GM18519 (cell line): ENCODE measurements at regions not wholly inside any gene's neighbourhood (a gene's known extent, or its start where the extent isn't known, plus 50 kb on each side); places are given as distances from the start of the nearest gene placed in this dataset.
"Not testable (repeated sequence)": the region's sequence is repeated elsewhere in the genome, so short reads cannot be mapped to it uniquely, and the experiment has no call there.

Source experiments
- ATAC-seq: cut with Tn5 transposase; IDR thresholded peaks from one replicate; pipeline ENCODE4 v1.9.1; 2021; ENCODE audit warnings: mild to moderate bottlenecking, moderate library complexity; ENCODE audit not compliant: unreplicated experiment, low FRiP score

DNA sequence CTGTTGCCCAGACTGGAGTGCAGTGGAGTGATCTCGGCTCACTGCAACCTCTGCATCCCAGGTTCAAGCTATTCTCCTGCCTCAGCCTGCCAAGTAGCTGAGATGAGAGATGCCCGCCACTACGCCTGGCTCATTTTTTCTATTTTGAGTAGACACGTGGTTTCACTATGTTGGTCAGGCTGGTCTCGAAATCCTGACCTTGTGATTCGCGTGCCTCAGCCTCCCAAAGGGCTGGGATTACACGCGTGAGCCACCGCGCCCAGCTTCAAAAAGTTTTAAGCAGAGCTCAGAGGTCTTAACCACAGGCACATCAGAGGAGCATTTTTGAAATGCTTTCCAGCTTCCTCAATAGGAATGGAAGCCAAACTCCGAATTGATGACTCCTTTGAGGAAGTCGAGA is 291.2 kb upstream of the FRG2C start:
- not testable (repeated sequence) for ATAC-seq

- ATAC-seq: not testable (repeated sequence)
Measured at GRCh38 chr3:75379840-75380239, 284.3 kb upstream of the FRG2C start.

- ATAC-seq: no peak
Measured at GRCh38 chr3:75380276-75380771, 283.8 kb upstream of the FRG2C start.

GRCh38 chr3:75384016-75384415 is 280.1 kb upstream of the FRG2C start:
- ATAC-seq: not testable (repeated sequence)

GRCh38 chr3:75388486-75389124 is 275.5 kb upstream of the FRG2C start:
- not testable (repeated sequence) for ATAC-seq

- ATAC-seq: not testable (repeated sequence)
Measured at GRCh38 chr3:75393288-75393694, 270.8 kb upstream of the FRG2C start.

- not testable (repeated sequence) for ATAC-seq
Measured at GRCh38 chr3:75394102-75394501, 270.0 kb upstream of the FRG2C start.

- ATAC-seq: not testable (repeated sequence)
Measured at GRCh38 chr3:75394562-75395360, 269.4 kb upstream of the FRG2C start.

- no peak for ATAC-seq
Measured at GRCh38 chr3:75395580-75396315, 268.4 kb upstream of the FRG2C start.

GRCh38 chr3:75396316-75396802 is 267.8 kb upstream of the FRG2C start:
- no peak for ATAC-seq

GRCh38 chr3:75397486-75397885 is 266.6 kb upstream of the FRG2C start:
- ATAC-seq: not testable (repeated sequence)

- not testable (repeated sequence) for ATAC-seq
Measured at GRCh38 chr3:75422101-75422945, 241.8 kb upstream of the FRG2C start.

DNA sequence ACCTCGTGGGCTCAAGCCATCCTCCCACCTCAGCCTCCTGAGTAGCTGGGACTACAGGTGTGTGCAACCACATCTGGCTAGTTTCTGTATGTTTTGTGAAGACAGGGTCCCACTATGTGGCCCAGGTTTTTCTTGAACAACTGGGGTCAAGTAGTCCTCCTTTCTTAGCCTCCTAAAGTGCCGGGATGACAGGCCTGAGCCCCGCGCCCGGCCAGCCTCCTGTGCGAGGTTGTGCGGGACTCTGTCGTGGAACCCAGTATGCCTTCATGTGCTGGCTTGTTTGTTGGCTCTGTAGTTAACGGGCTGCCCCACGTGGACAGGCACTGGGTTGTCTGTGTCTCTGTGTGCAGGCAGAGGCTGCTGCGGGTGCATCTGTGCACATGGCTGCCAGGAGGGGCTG is 238.7 kb upstream of the FRG2C start:
- not testable (repeated sequence) for ATAC-seq

- ATAC-seq: not testable (repeated sequence)
Measured at GRCh38 chr3:75427486-75427885, 236.6 kb upstream of the FRG2C start.

DNA sequence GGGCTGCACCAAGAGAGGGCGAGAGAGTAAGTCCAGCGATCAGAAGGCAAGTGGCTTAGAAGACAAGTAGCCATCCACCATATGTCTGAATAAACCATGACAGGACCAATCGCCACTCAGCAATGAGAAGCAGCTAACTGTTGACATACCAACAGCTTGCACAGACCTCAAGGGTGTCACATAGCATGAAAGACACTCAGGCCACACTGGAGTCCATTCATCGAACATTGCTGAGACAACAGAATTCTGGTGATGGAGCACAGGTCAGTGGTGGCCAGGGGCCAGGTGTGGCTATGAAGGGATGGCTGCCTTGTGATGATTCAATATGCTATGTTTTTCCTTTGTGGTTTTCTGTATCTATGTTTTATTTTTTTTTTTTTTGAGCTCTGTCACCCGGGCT is 236.2 kb upstream of the FRG2C start:
- not testable (repeated sequence) for ATAC-seq

DNA sequence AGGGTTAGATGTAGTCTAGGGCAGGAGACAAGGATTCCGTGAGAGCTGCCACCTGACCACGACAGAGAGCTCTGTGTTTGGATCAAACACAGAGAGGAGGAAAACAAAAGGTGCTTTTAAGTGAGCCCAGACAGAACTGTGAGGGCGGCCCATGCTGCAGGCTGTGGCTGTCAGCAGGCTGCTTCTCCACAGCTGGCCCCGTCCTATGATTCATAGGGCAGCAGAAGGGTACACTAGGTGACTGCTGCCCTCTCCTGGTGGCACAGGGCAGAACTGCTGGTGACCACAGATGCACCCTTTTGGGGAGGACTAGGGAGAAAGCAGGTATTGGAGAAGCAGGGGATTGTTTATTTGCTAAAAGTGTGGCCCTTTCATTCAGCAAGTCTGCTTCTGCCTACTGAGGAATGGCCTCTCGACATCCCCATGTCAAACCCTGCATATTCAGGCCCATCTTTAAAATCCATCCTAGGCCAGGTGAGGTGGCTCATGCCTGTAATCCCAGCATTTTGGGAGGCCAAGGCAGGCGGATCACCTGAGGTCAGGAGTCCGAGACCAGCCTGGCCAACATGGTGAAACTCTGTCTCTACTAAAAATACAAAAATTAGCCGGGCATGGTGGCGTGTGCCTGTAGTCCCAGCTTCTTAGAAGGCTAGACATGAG is 234.4 kb upstream of the FRG2C start:
- not testable (repeated sequence) for ATAC-seq

DNA sequence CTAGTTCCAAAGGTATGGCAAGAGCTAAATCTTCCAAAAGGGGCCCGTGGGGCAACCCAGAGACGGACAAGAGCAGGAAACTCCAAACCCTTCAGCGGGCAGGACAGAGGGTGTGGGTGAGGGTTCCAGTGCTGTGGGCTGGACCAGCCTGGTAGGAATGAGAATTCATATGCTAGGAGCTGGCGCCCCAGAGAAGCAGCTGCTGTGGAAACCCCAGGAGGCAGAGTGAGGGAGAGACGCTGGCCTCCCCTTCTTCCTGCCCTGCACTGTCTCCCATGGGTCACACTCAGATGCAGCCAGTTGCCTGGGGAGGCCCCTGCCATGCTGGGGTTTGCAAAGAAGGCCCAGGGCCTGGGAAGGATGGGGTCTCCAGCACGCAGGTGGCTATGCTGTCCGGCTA is 233.7 kb upstream of the FRG2C start:
- not testable (repeated sequence) for ATAC-seq

DNA sequence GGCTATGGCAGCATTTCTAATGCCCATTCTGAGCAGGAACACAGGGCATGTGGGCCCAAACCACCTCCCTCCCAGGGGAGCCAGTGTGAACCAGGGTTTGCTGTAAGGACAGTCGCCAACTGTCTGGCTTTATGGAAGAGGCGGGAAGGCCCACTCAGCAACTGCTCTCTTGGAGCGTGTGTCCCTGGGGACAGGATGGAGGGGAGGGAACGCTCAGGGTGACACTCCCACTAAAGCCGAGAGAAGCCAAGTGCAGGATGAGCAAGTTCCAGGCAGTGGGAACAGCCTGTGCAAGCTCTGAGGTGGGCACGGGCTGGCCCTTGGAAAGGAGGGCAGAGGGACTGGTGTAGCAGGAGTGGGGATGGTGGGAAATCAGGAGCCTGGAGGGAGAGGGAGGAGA is 233.0 kb upstream of the FRG2C start:
- not testable (repeated sequence) for ATAC-seq

DNA sequence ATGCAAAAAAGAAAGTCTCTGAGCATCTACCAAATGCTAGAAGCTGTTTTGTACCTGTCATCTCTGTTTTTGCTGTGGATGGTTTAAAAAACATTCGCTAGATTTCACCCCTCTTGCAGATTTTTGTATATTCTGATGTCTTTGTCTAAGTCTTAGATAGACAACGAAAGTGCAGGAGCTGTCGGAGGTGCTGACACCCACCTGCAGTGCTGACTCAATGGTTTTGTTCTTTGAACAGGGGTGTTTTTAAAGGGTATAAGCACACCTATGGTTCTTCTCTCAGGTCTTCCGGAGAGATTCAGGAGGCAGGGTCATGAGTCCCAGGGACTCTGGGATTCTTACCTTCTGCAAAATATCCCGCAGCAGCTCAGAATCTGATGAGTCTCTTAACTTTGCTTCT is 231.7 kb upstream of the FRG2C start:
- not testable (repeated sequence) for ATAC-seq
